ENCODE measurements at regions not wholly inside any gene's neighbourhood (a gene's known extent, or its start where the extent isn't known, plus 50 kb on each side); places are given as distances from the start of the nearest gene placed in this dataset.

DNA sequence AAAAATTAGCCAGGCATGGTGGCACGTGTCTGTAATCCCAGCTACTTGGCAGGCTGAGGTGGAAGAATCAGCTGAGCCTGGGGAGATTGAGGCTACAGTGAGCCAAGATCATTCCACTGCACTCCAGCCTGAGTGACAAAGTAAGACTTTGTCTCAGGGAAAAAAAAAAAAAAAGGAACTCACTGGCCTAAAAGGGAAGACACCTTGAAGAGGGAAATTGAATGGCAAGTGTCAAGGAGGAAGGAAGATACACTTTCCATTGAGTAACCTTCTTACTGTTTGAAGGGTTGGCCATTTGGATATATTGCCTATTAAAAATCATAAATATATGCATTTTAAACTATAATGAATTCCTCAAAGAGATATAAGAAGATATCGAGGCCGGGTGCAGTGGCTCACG is 147.5 kb upstream of the FAM241A start:
- H3K27me3 ChIP-seq (ENCODE audit: control insufficient read depth in 4 of 4, insufficient read depth in 4 of 4, low read length in 3 of 4): no peaks in the 10 kb centered on the region
- no peak overlapping the region for H3K4me3 ChIP-seq (ENCODE audit: low read depth in 1 of 3, low read length in 3 of 3)
- H3K36me3 ChIP-seq (ENCODE audit: control insufficient read depth in 4 of 4, insufficient read depth in 3 of 4, low read depth in 1 of 4, low read length in 3 of 4): no peaks in the 10 kb centered on the region
- 79% methylated on average over 4 of the region's 4 CpGs for WGBS
- no peak overlapping the region for H3K27ac ChIP-seq (ENCODE audit: low read depth in 1 of 2, low read length in 2 of 2)
- H3K9ac ChIP-seq (ENCODE audit: low read depth in 1 of 2, low read length in 2 of 2): no peak overlapping the region
- no peak for DNase-seq (ENCODE audit: low spot score)
- no peaks in the 10 kb centered on the region for H3K9me3 ChIP-seq (ENCODE audit: control insufficient read depth in 4 of 4, low read length in 3 of 4)
- TF ChIP-seq, protein P1, sequence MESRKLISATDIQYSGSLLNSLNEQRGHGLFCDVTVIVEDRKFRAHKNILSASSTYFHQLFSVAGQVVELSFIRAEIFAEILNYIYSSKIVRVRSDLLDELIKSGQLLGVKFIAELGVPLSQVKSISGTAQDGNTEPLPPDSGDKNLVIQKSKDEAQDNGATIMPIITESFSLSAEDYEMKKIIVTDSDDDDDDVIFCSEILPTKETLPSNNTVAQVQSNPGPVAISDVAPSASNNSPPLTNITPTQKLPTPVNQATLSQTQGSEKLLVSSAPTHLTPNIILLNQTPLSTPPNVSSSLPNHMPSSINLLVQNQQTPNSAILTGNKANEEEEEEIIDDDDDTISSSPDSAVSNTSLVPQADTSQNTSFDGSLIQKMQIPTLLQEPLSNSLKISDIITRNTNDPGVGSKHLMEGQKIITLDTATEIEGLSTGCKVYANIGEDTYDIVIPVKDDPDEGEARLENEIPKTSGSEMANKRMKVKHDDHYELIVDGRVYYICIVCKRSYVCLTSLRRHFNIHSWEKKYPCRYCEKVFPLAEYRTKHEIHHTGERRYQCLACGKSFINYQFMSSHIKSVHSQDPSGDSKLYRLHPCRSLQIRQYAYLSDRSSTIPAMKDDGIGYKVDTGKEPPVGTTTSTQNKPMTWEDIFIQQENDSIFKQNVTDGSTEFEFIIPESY (IDR thresholded peaks at IDR 0.05): no peak
- no peak for TF ChIP-seq FOXA2 (IDR thresholded peaks at IDR 0.05)
- TF ChIP-seq, protein P2, sequence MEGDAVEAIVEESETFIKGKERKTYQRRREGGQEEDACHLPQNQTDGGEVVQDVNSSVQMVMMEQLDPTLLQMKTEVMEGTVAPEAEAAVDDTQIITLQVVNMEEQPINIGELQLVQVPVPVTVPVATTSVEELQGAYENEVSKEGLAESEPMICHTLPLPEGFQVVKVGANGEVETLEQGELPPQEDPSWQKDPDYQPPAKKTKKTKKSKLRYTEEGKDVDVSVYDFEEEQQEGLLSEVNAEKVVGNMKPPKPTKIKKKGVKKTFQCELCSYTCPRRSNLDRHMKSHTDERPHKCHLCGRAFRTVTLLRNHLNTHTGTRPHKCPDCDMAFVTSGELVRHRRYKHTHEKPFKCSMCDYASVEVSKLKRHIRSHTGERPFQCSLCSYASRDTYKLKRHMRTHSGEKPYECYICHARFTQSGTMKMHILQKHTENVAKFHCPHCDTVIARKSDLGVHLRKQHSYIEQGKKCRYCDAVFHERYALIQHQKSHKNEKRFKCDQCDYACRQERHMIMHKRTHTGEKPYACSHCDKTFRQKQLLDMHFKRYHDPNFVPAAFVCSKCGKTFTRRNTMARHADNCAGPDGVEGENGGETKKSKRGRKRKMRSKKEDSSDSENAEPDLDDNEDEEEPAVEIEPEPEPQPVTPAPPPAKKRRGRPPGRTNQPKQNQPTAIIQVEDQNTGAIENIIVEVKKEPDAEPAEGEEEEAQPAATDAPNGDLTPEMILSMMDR (IDR thresholded peaks at IDR 0.05; ENCODE audit: low read depth, low read length, missing input control): no peak
- TF ChIP-seq ATF3 (IDR thresholded peaks at IDR 0.05): no peak
- TF ChIP-seq GABPA (IDR thresholded peaks at IDR 0.05 in 1 of 2, conservative IDR thresholded peaks at IDR 0.05 in 1 of 2): no peak
- no peak for TF ChIP-seq YY1 (IDR thresholded peaks at IDR 0.05)
- no peak for TF ChIP-seq SP1 (IDR thresholded peaks at IDR 0.05)
- TF ChIP-seq HNF4A (conservative IDR thresholded peaks at IDR 0.05): no peak
- TF ChIP-seq RAD21 (IDR thresholded peaks at IDR 0.05): no peak
- TF ChIP-seq NR2F2 (IDR thresholded peaks at IDR 0.05): no peak
- TF ChIP-seq RXRA (IDR thresholded peaks at IDR 0.05): no peak
- TF ChIP-seq, protein P3, sequence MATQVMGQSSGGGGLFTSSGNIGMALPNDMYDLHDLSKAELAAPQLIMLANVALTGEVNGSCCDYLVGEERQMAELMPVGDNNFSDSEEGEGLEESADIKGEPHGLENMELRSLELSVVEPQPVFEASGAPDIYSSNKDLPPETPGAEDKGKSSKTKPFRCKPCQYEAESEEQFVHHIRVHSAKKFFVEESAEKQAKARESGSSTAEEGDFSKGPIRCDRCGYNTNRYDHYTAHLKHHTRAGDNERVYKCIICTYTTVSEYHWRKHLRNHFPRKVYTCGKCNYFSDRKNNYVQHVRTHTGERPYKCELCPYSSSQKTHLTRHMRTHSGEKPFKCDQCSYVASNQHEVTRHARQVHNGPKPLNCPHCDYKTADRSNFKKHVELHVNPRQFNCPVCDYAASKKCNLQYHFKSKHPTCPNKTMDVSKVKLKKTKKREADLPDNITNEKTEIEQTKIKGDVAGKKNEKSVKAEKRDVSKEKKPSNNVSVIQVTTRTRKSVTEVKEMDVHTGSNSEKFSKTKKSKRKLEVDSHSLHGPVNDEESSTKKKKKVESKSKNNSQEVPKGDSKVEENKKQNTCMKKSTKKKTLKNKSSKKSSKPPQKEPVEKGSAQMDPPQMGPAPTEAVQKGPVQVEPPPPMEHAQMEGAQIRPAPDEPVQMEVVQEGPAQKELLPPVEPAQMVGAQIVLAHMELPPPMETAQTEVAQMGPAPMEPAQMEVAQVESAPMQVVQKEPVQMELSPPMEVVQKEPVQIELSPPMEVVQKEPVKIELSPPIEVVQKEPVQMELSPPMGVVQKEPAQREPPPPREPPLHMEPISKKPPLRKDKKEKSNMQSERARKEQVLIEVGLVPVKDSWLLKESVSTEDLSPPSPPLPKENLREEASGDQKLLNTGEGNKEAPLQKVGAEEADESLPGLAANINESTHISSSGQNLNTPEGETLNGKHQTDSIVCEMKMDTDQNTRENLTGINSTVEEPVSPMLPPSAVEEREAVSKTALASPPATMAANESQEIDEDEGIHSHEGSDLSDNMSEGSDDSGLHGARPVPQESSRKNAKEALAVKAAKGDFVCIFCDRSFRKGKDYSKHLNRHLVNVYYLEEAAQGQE (IDR thresholded peaks at IDR 0.05): no peak
- no peak for TF ChIP-seq FOXA1 (IDR thresholded peaks at IDR 0.05)
- TF ChIP-seq EGR1 (IDR thresholded peaks at IDR 0.05; ENCODE audit: low read depth in 2 of 2): no peak
- no peak for TF ChIP-seq TAF1 (conservative IDR thresholded peaks at IDR 0.05)
- no peak for TF ChIP-seq JUND (IDR thresholded peaks at IDR 0.05)
- TF ChIP-seq MAX (IDR thresholded peaks at IDR 0.05): no peak
- TF ChIP-seq HNF4G (IDR thresholded peaks at IDR 0.05): no peak
- peaks cover 0 to 2% (median 0%) of the 10 kb centered on the region in 4 donors for H3K4me1 ChIP-seq (ENCODE audit: control insufficient read depth in 4 of 4, insufficient read depth in 4 of 4, low read length in 3 of 4)

Data from liver (tissue), 8 donors.